ENCODE measurements at regions not wholly inside any gene's neighbourhood (a gene's known extent, or its start where the extent isn't known, plus 50 kb on each side); places are given as distances from the start of the nearest gene placed in this dataset.

DNA sequence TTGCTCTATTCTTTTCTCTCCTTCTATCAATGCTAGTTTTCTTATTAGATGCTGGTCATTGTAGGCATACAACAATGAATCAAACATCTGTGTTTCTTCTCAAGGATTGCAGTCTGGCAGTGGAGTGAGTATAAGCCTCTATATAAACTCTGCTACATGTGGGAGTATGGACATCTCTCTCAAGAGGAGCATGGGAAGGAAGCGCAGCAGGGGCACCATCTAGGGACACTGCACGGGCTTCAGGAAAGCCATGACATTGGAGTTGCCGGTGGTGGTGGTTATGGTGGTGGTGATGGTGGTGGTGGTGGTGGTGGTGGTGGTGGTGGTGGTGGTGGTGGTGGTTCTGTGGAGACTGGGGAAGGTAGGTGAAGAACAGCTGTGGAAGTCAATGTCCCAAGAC lies 462.6 kb downstream of the RNF144A start:
- TF ChIP-seq TAF1 (IDR thresholded peaks at IDR 0.05; ENCODE audit: low read depth) (no peak), MXI1 (conservative IDR thresholded peaks at IDR 0.05; ENCODE audit: poor library complexity, severe bottlenecking) (no peak), RAD21 (conservative IDR thresholded peaks at IDR 0.05) (no peak)
- TF ChIP-seq, protein P1, sequence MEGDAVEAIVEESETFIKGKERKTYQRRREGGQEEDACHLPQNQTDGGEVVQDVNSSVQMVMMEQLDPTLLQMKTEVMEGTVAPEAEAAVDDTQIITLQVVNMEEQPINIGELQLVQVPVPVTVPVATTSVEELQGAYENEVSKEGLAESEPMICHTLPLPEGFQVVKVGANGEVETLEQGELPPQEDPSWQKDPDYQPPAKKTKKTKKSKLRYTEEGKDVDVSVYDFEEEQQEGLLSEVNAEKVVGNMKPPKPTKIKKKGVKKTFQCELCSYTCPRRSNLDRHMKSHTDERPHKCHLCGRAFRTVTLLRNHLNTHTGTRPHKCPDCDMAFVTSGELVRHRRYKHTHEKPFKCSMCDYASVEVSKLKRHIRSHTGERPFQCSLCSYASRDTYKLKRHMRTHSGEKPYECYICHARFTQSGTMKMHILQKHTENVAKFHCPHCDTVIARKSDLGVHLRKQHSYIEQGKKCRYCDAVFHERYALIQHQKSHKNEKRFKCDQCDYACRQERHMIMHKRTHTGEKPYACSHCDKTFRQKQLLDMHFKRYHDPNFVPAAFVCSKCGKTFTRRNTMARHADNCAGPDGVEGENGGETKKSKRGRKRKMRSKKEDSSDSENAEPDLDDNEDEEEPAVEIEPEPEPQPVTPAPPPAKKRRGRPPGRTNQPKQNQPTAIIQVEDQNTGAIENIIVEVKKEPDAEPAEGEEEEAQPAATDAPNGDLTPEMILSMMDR (IDR thresholded peaks at IDR 0.05; ENCODE audit: poor library complexity, severe bottlenecking): no peak

Measured in neural cell (in vitro differentiated cells).